T-helper 1 cell treated with Interleukin-12 subunit alpha and Interleukin-12 subunit beta and Interleukin-4 antibody, amounts not matched to agents 30 μg/mL and 1 μg/mL, for 36 hours (primary cell): ENCODE measurements at regions not wholly inside any gene's neighbourhood (a gene's known extent, or its start where the extent isn't known, plus 50 kb on each side); places are given as distances from the start of the nearest gene placed in this dataset.

ENCODE experiments used
- H3K27ac Mint-ChIP-seq: one replicate; pipeline ENCODE4 v1.8.0; 2021; ENCODE audit warnings: mild to moderate bottlenecking, mixed read lengths
- H3K27me3 Mint-ChIP-seq: one replicate; pipeline ENCODE4 v1.8.0; 2021; ENCODE audit warnings: low read depth, mixed read lengths
- H3K36me3 Mint-ChIP-seq: one replicate; pipeline ENCODE4 v1.8.0; 2021; ENCODE audit warnings: low read depth, mixed read lengths
- H3K4me1 Mint-ChIP-seq: one replicate; pipeline ENCODE4 v1.8.0; 2021; ENCODE audit warnings: low read depth, mixed read lengths
- H3K4me3 Mint-ChIP-seq: one replicate; pipeline ENCODE4 v1.8.0; 2021; ENCODE audit warnings: mild to moderate bottlenecking, moderate library complexity, mixed read lengths
- H3K9me3 Mint-ChIP-seq: one replicate; pipeline ENCODE4 v1.8.0; 2021; ENCODE audit warnings: mixed read lengths

- H3K4me3 Mint-ChIP-seq = no peak overlapping the region
- H3K36me3 Mint-ChIP-seq = no peaks in the 10 kb centered on the region
- no peaks in the 10 kb centered on the region for H3K9me3 Mint-ChIP-seq
- H3K4me1 Mint-ChIP-seq = no peaks in the 10 kb centered on the region
- H3K27me3 Mint-ChIP-seq = no peaks in the 10 kb centered on the region
- no peak overlapping the region for H3K27ac Mint-ChIP-seq
These were observed 293.5 kb upstream of the RTL1 start for GRCh38 chr14:101196795-101197590.

- H3K4me3 Mint-ChIP-seq = no peak overlapping the region
- H3K27ac Mint-ChIP-seq = no peak overlapping the region
- H3K36me3 Mint-ChIP-seq = no peaks in the 10 kb centered on the region
- no peaks in the 10 kb centered on the region for H3K9me3 Mint-ChIP-seq
- H3K27me3 Mint-ChIP-seq = no peaks in the 10 kb centered on the region
- no peaks in the 10 kb centered on the region for H3K4me1 Mint-ChIP-seq
These were observed 294.3 kb upstream of the RTL1 start for GRCh38 chr14:101197595-101198397.

- Mint-ChIP-seq H3K36me3 (no peaks in the 10 kb centered on the region), H3K4me3 (no peak overlapping the region), H3K4me1 (no peaks in the 10 kb centered on the region), H3K27me3 (no peaks in the 10 kb centered on the region), H3K9me3 (peaks cover 4% of the 10 kb centered on the region), H3K27ac (no peak overlapping the region)
These were observed 295.0 kb upstream of the RTL1 start for GRCh38 chr14:101198398-101199027.

GRCh38 chr14:101199028-101199770, 295.7 kb upstream of the RTL1 start:
- no peaks in the 10 kb centered on the region for H3K27me3 Mint-ChIP-seq
- no peaks in the 10 kb centered on the region for H3K36me3 Mint-ChIP-seq
- H3K4me3 Mint-ChIP-seq = no peak overlapping the region
- no peaks in the 10 kb centered on the region for H3K4me1 Mint-ChIP-seq
- H3K9me3 Mint-ChIP-seq = peaks cover 11% of the 10 kb centered on the region
- no peak overlapping the region for H3K27ac Mint-ChIP-seq

GRCh38 chr14:101200008-101200649, 296.6 kb upstream of the RTL1 start:
- Mint-ChIP-seq H3K9me3 (peaks cover 15% of the 10 kb centered on the region), H3K4me1 (no peaks in the 10 kb centered on the region), H3K36me3 (no peaks in the 10 kb centered on the region), H3K27ac (no peak overlapping the region), H3K4me3 (no peak overlapping the region), H3K27me3 (no peaks in the 10 kb centered on the region)

- Mint-ChIP-seq H3K27me3 (no peaks in the 10 kb centered on the region), H3K4me1 (no peaks in the 10 kb centered on the region), H3K9me3 (peaks cover 22% of the 10 kb centered on the region), H3K4me3 (no peak overlapping the region), H3K36me3 (peaks cover 1% of the 10 kb centered on the region), H3K27ac (no peak overlapping the region)
These were observed 297.4 kb upstream of the RTL1 start for GRCh38 chr14:101200650-101201516.

GRCh38 chr14:101201535-101202151, 298.1 kb upstream of the RTL1 start:
- no peaks in the 10 kb centered on the region for H3K4me1 Mint-ChIP-seq
- H3K27ac Mint-ChIP-seq = no peak overlapping the region
- peaks cover 29% of the 10 kb centered on the region for H3K9me3 Mint-ChIP-seq
- no peaks in the 10 kb centered on the region for H3K27me3 Mint-ChIP-seq
- H3K36me3 Mint-ChIP-seq = peaks cover 1% of the 10 kb centered on the region
- H3K4me3 Mint-ChIP-seq = no peak overlapping the region

GRCh38 chr14:101202627-101203404, 299.3 kb upstream of the RTL1 start:
- H3K4me3 Mint-ChIP-seq = no peak overlapping the region
- H3K9me3 Mint-ChIP-seq = peaks cover 37% of the 10 kb centered on the region

GRCh38 chr14:101206556-101206955, 303.0 kb upstream of the RTL1 start:
- no peaks in the 10 kb centered on the region for H3K4me1 Mint-ChIP-seq
- peaks cover 67% of the 10 kb centered on the region for H3K9me3 Mint-ChIP-seq
- H3K36me3 Mint-ChIP-seq = peaks cover 1% of the 10 kb centered on the region
- no peak overlapping the region for H3K27ac Mint-ChIP-seq
- no peaks in the 10 kb centered on the region for H3K27me3 Mint-ChIP-seq
- H3K4me3 Mint-ChIP-seq = no peak overlapping the region

More at GRCh38 chr14:101202627-101203404, 299.3 kb upstream of the RTL1 start:
- no peaks in the 10 kb centered on the region for H3K27me3 Mint-ChIP-seq
- no peaks in the 10 kb centered on the region for H3K4me1 Mint-ChIP-seq
- H3K36me3 Mint-ChIP-seq = peaks cover 1% of the 10 kb centered on the region
- H3K27ac Mint-ChIP-seq = no peak overlapping the region

- peaks cover 69% of the 10 kb centered on the region for H3K9me3 Mint-ChIP-seq
- H3K27me3 Mint-ChIP-seq = no peaks in the 10 kb centered on the region
- H3K36me3 Mint-ChIP-seq = peaks cover 1% of the 10 kb centered on the region
- H3K4me3 Mint-ChIP-seq = no peak overlapping the region
- no peaks in the 10 kb centered on the region for H3K4me1 Mint-ChIP-seq
- H3K27ac Mint-ChIP-seq = no peak overlapping the region
These were observed 303.5 kb upstream of the RTL1 start for GRCh38 chr14:101207041-101207440.

GRCh38 chr14:101207897-101208296, 304.4 kb upstream of the RTL1 start:
- peaks cover 72% of the 10 kb centered on the region for H3K9me3 Mint-ChIP-seq
- no peaks in the 10 kb centered on the region for H3K4me1 Mint-ChIP-seq
- no peak overlapping the region for H3K4me3 Mint-ChIP-seq
- no peaks in the 10 kb centered on the region for H3K27me3 Mint-ChIP-seq
- H3K27ac Mint-ChIP-seq = no peak overlapping the region
- H3K36me3 Mint-ChIP-seq = peaks cover 1% of the 10 kb centered on the region

- Mint-ChIP-seq H3K27ac (no peak overlapping the region), H3K36me3 (peaks cover 1% of the 10 kb centered on the region), H3K4me3 (no peak overlapping the region), H3K9me3 (peaks cover 64% of the 10 kb centered on the region), H3K27me3 (no peaks in the 10 kb centered on the region), H3K4me1 (no peaks in the 10 kb centered on the region)
These were observed 306.1 kb upstream of the RTL1 start for GRCh38 chr14:101209594-101209993.
